Peyer's patch (tissue), 4 donors: ENCODE measurements at regions not wholly inside any gene's neighbourhood (a gene's known extent, or its start where the extent isn't known, plus 50 kb on each side); places are given as distances from the start of the nearest gene placed in this dataset.

Experiments used
- CTCF ChIP-seq, 6 experiments: fragments of 450-650 bp in 4 of 6; fragments of 200-600 bp in 2 of 6; sonication (generic) in 1 of 6; IDR thresholded peaks; one replicate each; pipeline ENCODE4 v1.5.1; 2017 to 2019; ENCODE audit warnings: antibody characterized with exemption in 6 of 6, mild to moderate bottlenecking in 3 of 6, moderate library complexity in 1 of 6
- POLR2A ChIP-seq, 2 donors: fragments of 450-650 bp; IDR thresholded peaks; one replicate each; pipeline ENCODE4 v1.5.1; 2017; ENCODE audit warnings: antibody characterized with exemption in 2 of 2, mild to moderate bottlenecking in 2 of 2, moderate library complexity in 2 of 2

GRCh38 chr3:64363842-64364241 is 138.6 kb upstream of the PRICKLE2 start:
- TF ChIP-seq CTCF (IDR thresholded peaks at IDR 0.05) (no peak), POLR2A (IDR thresholded peaks at IDR 0.05) (no peak)
